Liver (tissue), 8 donors: ENCODE measurements at regions not wholly inside any gene's neighbourhood (a gene's known extent, or its start where the extent isn't known, plus 50 kb on each side); places are given as distances from the start of the nearest gene placed in this dataset.

Source experiments
- DNase-seq: peaks from one replicate; pipeline ENCODE4 v3.0.0-alpha.2; 2017; ENCODE audit warnings: low spot score
- H3K27ac ChIP-seq, 2 donors: one replicate each; pipeline ENCODE4 v1.7.0; 2013; ENCODE audit warnings: inconsistent platforms in 2 of 2, low read length in 2 of 2, control low read depth in 1 of 2, low read depth in 1 of 2, mild to moderate bottlenecking in 1 of 2
- H3K27me3 ChIP-seq, 4 donors: one replicate each; pipeline versions ENCODE4 v1.6.1 to v1.7.0; 2013; ENCODE audit warnings: low read length in 3 of 4, inconsistent platforms in 1 of 4, mild to moderate bottlenecking in 1 of 4, moderate library complexity in 1 of 4; ENCODE audit not compliant: control insufficient read depth in 4 of 4, insufficient read depth in 4 of 4
- H3K36me3 ChIP-seq, 4 donors: one replicate each; pipeline versions ENCODE4 v1.6.1 to v1.7.0; 2013; ENCODE audit warnings: low read length in 3 of 4, mild to moderate bottlenecking in 3 of 4, low read depth in 1 of 4, moderate library complexity in 1 of 4; ENCODE audit not compliant: control insufficient read depth in 4 of 4, insufficient read depth in 3 of 4
- H3K4me1 ChIP-seq, 4 donors: one replicate each; pipeline versions ENCODE4 v1.6.1 to v1.7.0; 2013; ENCODE audit warnings: low read length in 3 of 4, mild to moderate bottlenecking in 3 of 4, moderate library complexity in 1 of 4; ENCODE audit not compliant: control insufficient read depth in 4 of 4, insufficient read depth in 4 of 4
- H3K4me3 ChIP-seq, 3 donors: one replicate each; pipeline versions ENCODE4 v1.6.1 to v1.7.0; 2013; ENCODE audit warnings: low read length in 3 of 3, control low read depth in 1 of 3, low read depth in 1 of 3, mild to moderate bottlenecking in 1 of 3
- H3K9ac ChIP-seq, 2 donors: one replicate each; pipeline ENCODE4 v1.7.0; 2013; ENCODE audit warnings: low read length in 2 of 2, mild to moderate bottlenecking in 2 of 2, moderate library complexity in 2 of 2, control low read depth in 1 of 2, low read depth in 1 of 2
- H3K9me3 ChIP-seq, 4 donors: one replicate each; pipeline versions ENCODE4 v1.6.1 to v1.7.0; 2013; ENCODE audit warnings: low read length in 3 of 4; ENCODE audit not compliant: control insufficient read depth in 4 of 4
- ATF3 ChIP-seq: IDR thresholded peaks from 2 replicates; pipeline ENCODE4 v1.6.1; 2016; ENCODE audit warnings: antibody characterized with exemption
- CTCF ChIP-seq: fragments of 150-350 bp; IDR thresholded peaks from 2 replicates; pipeline ENCODE4 v1.5.1; 2017; ENCODE audit warnings: improper control_type of control experiment, low read depth, low read length; ENCODE audit not compliant: missing input control
- EGR1 ChIP-seq, 2 donors: IDR thresholded peaks; 2 replicates each; pipeline ENCODE4 v1.6.1; 2016 to 2018; ENCODE audit warnings: antibody characterized with exemption in 2 of 2, low read depth in 2 of 2
- FOXA1 ChIP-seq: IDR thresholded peaks from 2 replicates; pipeline ENCODE4 v1.6.1; 2016; ENCODE audit warnings: antibody characterized with exemption
- FOXA2 ChIP-seq: IDR thresholded peaks from 2 replicates; pipeline ENCODE4 v1.6.1; 2016; ENCODE audit warnings: antibody characterized with exemption
- GABPA ChIP-seq, 2 donors: IDR thresholded peaks in 1 of 2; conservative IDR thresholded peaks in 1 of 2; 2 replicates each; pipeline ENCODE4 v1.6.1; 2016; ENCODE audit warnings: antibody characterized with exemption in 2 of 2, mild to moderate bottlenecking in 1 of 2, moderate library complexity in 1 of 2
- HNF4G ChIP-seq: IDR thresholded peaks from 2 replicates; pipeline ENCODE4 v1.6.1; 2016; ENCODE audit warnings: antibody characterized with exemption
- JUND ChIP-seq, 2 donors: IDR thresholded peaks; 2 replicates each; pipeline ENCODE4 v1.6.1; 2016; ENCODE audit warnings: antibody characterized with exemption in 2 of 2
- NR2F2 ChIP-seq: IDR thresholded peaks from 2 replicates; pipeline ENCODE4 v1.6.1; 2016; ENCODE audit warnings: antibody characterized with exemption
- RAD21 ChIP-seq, 2 donors: IDR thresholded peaks; 2 replicates each; pipeline ENCODE4 v1.6.1; 2016; ENCODE audit warnings: antibody characterized with exemption in 2 of 2, mild to moderate bottlenecking in 2 of 2
- RXRA ChIP-seq, 2 donors: IDR thresholded peaks; 2 replicates each; pipeline ENCODE4 v1.6.1; 2017 to 2018; ENCODE audit warnings: antibody characterized with exemption in 2 of 2, mild to moderate bottlenecking in 1 of 2
- SP1 ChIP-seq: IDR thresholded peaks from 2 replicates; pipeline ENCODE4 v1.6.1; 2018; ENCODE audit warnings: antibody characterized with exemption, mild to moderate bottlenecking
- TAF1 ChIP-seq: conservative IDR thresholded peaks from 2 replicates; pipeline ENCODE4 v1.6.1; 2016; ENCODE audit warnings: antibody characterized with exemption, mild to moderate bottlenecking
- YY1 ChIP-seq: IDR thresholded peaks from 2 replicates; pipeline ENCODE4 v1.6.1; 2016; ENCODE audit warnings: antibody characterized with exemption, mild to moderate bottlenecking
- ZBTB33 ChIP-seq: IDR thresholded peaks from 2 replicates; pipeline ENCODE4 v1.6.1; 2016; ENCODE audit warnings: antibody characterized with exemption
- WGBS: extraction: QIAGEN DNeasy Blood & Tissue Kit; methylation state at CpG from one replicate; pipeline ENCODE4 v1.1.7; 2013; 5-methylcytosine and 5-hydroxymethylcytosine counted together
- donor health status: healthy.
- donor health status: healthy.
- donor health status: healthy.
- donor health status: healthy.
- donor health status: healthy.

- no peak for TF ChIP-seq ZBTB33
- no peak for TF ChIP-seq CTCF
- TF ChIP-seq SP1 = no peak
Observed at GRCh38 chr7:142414135-142414534, 156.3 kb upstream of the PRSS58 start (continued).

- no peak overlapping the region for H3K4me3 ChIP-seq
- no peaks in the 10 kb centered on the region for H3K36me3 ChIP-seq
- no peak for DNase-seq
- H3K9ac ChIP-seq = no peak overlapping the region
- TF ChIP-seq HNF4G = no peak
- H3K9me3 ChIP-seq = no peaks in the 10 kb centered on the region
- H3K4me1 ChIP-seq = no peaks in the 10 kb centered on the region
- H3K27me3 ChIP-seq = peaks cover 0 to 2% (median 0%) of the 10 kb centered on the region in 4 donors
- 89% methylated on average over 4 of the region's 4 CpGs for WGBS
- no peak overlapping the region for H3K27ac ChIP-seq
Observed at GRCh38 chr7:142413280-142414000, 155.6 kb upstream of the PRSS58 start.

- Histone ChIP-seq H3K27me3 (peaks cover 0 to 2% (median 0%) of the 10 kb centered on the region in 4 donors), H3K9ac (no peak overlapping the region), H3K36me3 (no peaks in the 10 kb centered on the region), H3K9me3 (no peaks in the 10 kb centered on the region), H3K4me3 (no peak overlapping the region), H3K4me1 (no peaks in the 10 kb centered on the region), H3K27ac (no peak overlapping the region)
- WGBS = 67% methylated on average over 2 of the region's 2 CpGs
- TF ChIP-seq RXRA (IDR thresholded peaks at IDR 0.05) = no peak
- TF ChIP-seq CTCF = peak; percentile 23
- TF ChIP-seq HNF4G = no peak
- TF ChIP-seq RAD21 (IDR thresholded peaks at IDR 0.05) = peak in 1 of 2 donors; percentile 25
- DNase-seq = no peak
Observed at GRCh38 chr7:142412551-142413193, 154.8 kb upstream of the PRSS58 start.

GRCh38 chr7:142409471-142409870, 151.6 kb upstream of the PRSS58 start:
- DNase-seq = no peak
- Histone ChIP-seq H3K27me3 (peaks cover 0 to 4% (median 0%) of the 10 kb centered on the region in 4 donors), H3K9me3 (no peaks in the 10 kb centered on the region), H3K27ac (no peak overlapping the region), H3K4me3 (no peak overlapping the region), H3K9ac (no peak overlapping the region), H3K4me1 (no peaks in the 10 kb centered on the region), H3K36me3 (no peaks in the 10 kb centered on the region)
- TF ChIP-seq YY1 = no peak
- TF ChIP-seq RAD21 (IDR thresholded peaks at IDR 0.05) = no peak
- TF ChIP-seq NR2F2 = no peak
- no peak for TF ChIP-seq TAF1
- no peak for TF ChIP-seq RXRA (IDR thresholded peaks at IDR 0.05)
- no peak for TF ChIP-seq CTCF
- no peak for TF ChIP-seq JUND (IDR thresholded peaks at IDR 0.05)
- no peak for TF ChIP-seq EGR1 (IDR thresholded peaks at IDR 0.05; ENCODE audit: low read depth in 2 of 2)
- TF ChIP-seq GABPA (IDR thresholded peaks at IDR 0.05 in 1 of 2, conservative IDR thresholded peaks at IDR 0.05 in 1 of 2) = no peak
- TF ChIP-seq HNF4G = no peak
- TF ChIP-seq FOXA1 = no peak
- TF ChIP-seq FOXA2 = no peak
- no peak for TF ChIP-seq ATF3
